Stimulated activated CD8-positive, alpha-beta memory T cell treated with anti-CD3 and anti-CD28 coated beads, Interleukin-15, amount 100 ng/mL, for 1 hour (primary cell): ENCODE measurements at regions not wholly inside any gene's neighbourhood (a gene's known extent, or its start where the extent isn't known, plus 50 kb on each side); places are given as distances from the start of the nearest gene placed in this dataset.

Source experiments
- DNase-seq: peaks from one replicate; pipeline ENCODE4 v3.0.0-alpha.2; 2020; ENCODE audit warnings: low read depth

DNA sequence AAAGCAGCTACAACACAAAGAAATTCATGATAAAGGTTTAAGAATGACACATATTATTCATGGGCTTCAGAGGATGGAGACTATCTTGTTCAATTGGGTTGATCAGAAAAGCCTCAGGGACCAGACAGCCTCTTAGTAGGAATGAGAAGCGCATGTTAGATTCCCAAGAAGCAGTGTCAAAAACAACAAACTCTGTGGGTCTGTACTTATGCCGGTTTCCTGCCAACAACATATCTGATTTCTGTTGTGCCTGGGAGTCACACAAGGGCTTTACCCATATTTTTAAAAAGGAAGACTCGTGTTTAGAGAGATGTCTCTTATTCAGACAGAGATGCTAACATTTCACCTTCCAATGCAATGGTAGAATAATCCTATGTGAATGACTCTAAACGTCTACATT, 2180.6 kb upstream of the CELF4 start:
- DNase-seq: no peak

DNA sequence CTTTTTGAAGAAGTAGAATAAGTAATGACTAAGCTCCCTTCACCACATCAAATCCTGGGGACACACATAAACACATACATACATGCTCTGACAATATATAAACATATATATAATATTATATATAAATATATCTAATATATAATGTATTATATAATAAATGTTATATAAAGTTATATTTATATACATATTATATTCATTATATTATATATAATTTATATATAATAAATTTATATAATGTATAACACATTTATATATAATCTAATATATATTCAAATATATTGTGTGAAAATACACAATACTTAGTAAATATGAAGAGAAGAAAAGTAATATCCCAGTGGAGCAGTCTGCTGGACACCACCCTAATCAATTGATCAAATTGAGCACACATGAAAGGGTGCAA, 2177.9 kb upstream of the CELF4 start:
- DNase-seq: no peak

DNA sequence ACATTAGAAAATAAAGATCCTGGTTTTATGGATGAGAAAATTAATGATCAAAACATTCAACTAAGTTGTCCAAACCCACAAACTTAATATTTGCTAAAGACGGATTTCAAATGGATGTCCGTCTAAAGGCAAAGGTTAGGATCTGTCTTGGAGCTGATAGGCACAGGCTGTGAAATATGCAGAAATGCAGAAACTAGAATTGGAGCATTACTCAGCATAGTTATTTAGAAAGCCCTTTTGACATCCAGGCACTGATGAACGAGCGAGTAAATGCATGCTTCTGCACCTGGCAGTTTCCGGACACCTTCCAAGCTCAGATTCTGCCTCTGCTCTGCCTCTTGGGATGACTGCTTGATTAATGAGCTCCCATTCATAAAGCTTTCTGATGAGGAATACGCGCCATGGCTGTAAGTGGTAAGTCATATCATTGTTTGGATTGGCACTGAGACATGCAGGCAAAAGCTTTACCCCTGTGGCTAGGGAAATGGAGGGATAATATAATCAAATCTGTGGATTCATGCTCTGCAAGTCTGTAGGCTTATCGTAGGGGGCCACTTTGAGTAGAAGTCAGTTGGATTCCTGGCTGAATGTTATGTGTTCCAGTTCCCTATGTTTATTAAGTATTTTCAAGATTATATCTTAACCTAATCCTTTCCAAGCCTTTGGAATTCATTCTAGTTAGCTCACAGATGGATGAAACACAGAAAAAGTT, 2176.3 kb upstream of the CELF4 start:
- no peak for DNase-seq

DNA sequence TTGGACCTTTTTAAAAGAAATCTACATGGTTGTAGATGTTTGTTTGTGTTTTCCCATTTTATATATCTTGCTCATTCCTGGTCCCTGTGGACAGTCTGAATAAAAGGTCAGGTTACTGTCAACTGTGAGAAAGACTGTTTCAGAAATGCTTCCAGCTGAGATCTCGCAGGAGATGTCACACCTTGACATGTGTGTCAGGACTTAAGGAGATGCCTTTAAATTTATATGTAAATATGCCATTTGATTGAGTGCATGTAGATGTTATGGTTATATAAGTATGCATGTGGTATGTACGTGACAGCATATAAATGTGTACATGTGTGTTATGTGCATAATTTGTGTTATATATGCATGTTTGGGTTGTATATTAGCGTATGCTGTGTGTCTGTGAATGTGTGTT, 2172.3 kb upstream of the CELF4 start:
- no peak for DNase-seq

DNA sequence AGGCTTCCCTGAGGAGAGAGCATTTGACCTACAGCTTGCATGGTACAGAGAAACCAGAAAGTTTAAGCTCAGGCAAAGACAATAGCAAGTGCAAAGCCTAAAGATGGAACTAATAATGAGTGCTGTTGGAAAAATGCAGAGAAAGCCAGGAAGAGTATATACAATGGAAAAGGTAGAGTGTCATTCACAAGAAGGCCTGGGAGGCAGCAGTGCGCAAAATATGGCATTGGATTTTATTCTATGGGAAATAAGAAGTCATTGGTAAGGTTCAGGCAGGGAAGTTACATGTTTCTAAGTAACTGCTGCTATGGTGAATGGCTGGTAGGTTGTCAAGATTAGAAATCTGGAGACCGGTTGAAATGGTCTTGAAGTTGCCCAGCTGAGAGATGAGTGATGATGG, 2167.3 kb upstream of the CELF4 start:
- DNase-seq: no peak

DNA sequence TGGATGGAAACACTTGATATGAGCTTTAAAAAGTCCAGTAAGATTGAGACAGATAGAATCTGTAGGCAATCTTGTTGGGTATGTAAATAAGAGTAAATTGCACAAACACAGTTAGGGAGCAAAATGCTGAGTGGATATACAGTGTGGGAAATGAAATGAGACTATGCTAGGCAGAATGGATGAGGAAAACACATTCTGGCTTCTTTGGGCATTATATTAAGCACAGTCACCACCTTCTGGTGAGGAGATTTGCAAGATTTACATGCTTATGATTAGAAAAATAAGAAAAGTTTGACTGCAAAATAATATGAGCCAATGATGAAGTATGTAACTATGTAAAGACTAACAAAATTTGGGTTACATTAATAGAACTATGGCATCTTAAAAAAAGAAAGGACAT, 2165.0 kb upstream of the CELF4 start:
- DNase-seq: no peak

DNA sequence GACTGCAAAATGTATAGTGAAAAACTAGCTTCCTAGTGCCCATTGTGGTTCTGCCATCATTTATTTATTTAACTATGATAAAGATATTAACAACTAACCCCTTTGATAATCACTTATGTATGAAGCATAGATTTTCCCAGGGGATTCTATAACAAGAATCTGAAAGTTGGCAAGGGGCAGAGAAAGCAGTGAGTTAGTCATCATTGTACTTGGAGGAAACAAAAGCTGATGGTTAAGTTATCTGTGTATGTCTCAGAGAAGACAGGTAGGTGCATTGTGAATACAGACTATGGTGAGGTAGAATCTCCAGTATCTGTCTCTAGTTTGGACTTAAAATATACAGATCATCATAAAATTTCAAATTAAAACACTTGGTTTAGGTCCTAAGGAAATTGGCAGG, 2159.1 kb upstream of the CELF4 start:
- no peak for DNase-seq

DNA sequence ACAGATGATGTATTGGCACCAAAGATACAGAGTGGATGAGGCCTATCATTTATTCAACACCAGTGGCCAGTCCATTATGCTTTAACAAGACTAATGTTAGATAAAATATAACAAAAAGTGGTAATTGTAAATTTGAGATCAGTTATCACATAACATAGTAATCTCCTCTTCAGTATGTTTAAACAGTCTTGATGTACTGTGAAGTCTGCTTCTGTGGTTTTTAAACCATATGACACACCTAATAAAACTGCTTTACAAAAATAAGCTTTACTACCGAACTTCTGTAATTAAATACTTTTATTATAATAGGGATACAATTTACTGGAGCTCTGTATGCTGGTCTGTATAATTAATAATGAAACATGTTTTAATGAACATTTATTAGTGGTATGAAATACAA, 2156.1 kb upstream of the CELF4 start:
- DNase-seq: no peak

DNA sequence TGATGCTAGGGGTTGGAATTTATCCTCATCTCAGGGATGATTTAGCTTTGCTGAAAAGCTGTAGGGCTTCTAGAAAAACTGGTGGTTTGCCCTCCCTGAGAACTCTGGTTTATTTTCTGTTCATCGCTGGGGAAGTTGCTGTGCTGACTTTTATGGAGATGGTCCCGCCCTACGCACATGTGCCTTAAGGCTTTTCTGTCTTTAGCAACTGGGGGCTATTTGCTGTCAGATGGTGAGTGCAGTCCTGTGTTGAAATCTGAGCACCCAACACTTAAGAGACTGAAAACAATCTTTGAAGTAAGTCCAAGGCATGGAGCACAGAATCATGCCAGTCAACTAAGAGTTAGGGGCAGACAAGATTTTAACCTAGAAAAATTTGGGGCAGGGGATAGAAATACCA, 2148.4 kb upstream of the CELF4 start:
- no peak for DNase-seq

DNA sequence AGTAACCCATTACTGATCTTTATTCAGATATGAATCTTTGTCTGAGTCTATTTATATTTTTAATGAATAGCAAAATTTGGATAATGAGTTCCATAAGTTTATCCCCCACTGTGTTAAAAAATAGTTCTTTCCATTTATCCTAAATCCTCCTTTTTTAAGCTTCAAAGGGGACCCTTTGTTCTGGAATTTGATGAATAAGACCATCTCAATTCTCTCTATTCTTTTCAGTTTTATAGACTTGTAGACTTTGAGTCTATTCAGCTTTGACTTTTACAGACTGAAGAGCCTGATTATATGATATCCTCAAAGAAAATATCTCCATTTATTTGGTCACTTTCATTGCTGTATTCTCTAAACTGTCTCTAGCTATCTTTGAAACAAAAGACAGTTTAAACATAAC, 2146.1 kb upstream of the CELF4 start:
- DNase-seq: no peak

DNA sequence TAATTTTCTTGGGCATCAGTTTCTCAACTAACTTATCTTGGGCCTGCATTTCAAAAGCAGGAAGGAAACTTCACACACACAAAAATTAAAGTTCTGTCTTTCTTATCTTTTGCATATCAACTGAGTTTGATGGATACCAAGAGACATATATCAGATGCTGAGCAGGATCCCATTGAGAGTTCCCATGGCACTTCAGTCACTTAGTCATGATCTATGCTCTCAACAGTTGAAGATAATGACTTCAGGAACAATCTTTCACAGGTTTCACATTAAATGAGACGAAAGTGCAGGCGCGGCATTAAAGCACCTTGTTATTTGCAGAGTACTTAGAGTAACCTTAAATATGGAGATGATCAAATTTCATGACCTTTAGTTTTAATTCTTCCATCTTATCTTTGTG, 2139.8 kb upstream of the CELF4 start:
- DNase-seq: no peak

DNA sequence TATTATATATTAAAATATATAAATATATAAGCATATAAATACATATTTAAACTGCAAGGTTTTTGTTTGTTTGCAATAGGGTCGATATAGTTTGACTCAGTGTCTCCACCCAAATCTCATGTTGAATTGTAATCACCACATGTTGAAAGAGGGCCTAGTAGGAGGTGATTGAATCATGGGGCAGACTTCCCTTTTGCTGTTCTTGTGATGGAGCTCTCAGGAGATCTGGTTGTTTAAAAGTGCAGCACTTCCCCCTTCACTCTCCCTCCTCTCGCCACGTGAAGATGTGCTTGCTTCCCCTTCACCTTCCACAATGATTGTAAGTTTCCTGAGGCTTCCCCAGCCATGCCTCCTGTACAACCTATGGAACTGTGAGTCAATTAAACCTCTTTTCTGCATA, 2137.3 kb upstream of the CELF4 start:
- DNase-seq: no peak

DNA sequence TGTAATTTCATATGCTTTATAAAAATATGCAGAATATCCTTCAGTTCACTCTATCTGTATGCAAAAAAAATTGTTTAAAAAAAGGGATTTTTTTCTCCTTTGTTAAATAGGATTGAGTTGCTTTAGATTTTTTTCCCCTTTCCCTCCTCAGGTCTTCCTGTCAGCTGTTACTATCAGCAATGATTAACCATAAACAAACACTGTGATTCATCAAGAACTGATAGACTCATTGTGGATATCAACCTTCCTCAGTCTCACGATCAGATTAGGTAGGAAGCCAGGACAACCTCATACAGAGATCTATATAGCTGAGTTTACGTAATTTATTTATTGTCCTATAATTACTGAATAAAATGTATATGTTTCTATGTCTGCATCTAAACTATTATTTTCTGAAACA, 2136.2 kb upstream of the CELF4 start:
- no peak for DNase-seq

DNA sequence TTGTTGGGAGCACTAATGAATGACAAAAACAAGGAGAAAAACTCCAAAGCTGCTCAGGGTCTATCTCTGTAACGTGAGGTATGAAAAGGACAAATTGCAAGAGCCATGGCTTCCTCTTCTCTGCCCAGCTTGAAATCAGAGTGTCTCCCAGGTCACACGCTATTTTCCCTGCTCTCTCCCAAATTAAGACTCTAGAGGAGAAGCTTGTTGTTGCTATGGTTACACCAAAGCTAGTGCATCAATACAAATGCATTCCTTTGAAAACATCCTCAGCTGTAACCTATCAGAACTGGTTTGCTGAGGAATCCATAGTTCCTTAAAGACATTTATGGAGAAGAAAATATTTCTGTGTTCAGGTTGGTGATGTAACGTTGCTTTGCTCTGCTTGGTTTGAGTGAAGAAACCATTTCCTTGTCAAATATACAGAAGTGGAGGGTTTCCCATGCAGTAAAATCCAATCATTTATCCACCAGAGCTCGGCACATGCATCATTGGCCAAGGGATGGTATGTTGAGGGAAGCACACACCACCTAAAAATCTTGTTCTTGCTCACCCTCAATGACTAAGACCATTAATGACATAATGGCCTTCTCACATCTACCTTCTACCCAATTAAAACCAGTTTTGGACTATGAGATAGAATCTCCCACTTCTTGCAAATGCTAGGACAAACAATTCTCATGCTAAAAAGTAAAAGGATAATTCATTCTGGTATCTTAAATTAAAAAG, 2135.6 kb upstream of the CELF4 start:
- DNase-seq: no peak

DNA sequence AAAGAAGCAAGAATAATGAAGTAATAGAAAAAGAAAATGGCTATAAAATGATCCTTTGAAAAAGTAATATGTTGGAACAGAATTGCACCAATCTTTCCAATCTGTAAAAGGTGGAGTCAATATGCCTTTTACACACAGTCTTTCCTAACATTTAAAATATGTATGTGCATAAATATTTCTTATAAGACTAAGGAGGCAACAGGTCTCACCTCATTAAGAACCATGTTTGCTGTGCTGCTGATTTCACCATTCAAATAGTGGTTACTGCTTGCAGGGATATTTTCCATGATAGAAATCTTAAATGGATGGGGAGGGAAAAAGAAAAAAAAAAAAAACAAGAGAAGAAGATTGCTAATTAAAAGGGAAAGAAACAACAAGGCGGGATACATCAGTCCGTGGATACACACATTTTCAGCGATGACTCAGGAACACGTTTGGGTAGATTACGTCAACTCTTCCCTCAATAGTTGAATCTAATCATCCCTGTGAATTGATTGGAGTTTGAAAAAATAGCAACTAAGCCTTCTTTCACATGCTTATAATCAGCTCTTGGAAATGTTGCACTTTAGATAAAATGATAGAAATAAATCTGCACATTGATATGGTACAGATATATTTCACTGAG, 2133.9 kb upstream of the CELF4 start:
- no peak for DNase-seq

DNA sequence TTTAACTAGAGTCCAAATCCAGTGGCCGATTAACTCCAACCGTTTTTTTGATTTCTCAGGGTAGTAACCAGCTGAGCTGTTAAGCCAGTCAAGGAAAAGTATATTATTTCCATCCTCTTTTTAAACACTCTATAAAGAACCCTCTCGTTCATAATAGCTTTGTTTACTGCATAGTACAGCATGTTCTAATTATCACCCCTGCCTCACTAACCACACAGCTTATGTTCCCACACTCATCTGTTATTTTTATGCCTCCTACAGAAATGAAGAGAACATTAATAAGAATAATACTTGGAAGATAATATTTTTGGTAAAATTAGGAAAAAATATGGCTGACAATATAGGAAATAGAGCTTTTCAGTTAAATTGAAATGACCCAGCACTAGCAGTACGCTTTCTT, 2132.8 kb upstream of the CELF4 start:
- DNase-seq: no peak

DNA sequence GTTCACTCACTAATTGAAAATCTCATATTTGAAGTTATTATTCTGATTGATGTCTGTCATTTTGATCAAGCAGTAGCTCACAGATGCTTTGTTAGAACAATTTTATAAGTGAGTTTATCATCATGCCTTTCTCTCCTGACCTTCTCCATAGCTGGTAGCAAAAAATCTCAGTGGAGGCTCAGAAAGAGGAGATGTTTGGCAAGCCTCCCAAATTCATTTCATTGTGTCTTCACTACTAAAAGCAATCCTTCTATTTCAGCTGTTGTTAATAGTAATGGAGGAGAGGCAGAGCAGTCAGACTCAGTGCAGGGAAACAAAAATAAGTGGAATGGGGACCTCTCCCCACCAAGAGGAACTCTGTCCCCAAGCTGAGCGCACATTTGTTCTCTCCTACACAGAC, 2127.8 kb upstream of the CELF4 start:
- no peak for DNase-seq

DNA sequence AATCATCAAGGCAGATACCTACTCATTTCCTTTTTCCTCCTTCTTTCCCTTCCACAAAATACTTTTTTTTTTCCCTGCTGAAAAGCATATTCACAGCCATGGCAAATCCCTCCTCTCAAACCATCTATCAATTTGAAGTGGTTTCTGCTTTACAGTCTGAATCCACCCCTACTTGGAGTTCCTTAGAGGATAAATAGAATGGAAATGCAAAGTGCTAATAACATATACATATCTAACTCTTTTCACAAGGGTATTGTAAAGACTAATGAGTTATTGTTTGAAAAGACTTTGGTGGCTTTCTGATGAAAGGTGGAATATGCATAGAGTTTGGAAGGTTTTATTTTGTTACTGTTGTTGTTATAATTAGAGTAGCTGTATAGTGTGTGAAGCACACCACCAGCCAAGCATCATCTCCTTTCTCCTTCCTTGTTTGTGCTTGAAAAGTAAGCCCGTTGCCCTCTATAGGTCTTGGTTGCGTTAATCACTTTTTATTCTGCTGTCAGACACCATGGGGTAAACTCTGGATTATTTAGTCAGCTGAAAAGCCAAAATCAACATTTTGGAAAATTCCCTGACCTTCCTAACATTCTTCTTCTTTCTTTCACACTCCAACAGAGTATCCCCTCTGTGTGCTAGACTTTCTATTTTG, 2126.9 kb upstream of the CELF4 start:
- DNase-seq: no peak

DNA sequence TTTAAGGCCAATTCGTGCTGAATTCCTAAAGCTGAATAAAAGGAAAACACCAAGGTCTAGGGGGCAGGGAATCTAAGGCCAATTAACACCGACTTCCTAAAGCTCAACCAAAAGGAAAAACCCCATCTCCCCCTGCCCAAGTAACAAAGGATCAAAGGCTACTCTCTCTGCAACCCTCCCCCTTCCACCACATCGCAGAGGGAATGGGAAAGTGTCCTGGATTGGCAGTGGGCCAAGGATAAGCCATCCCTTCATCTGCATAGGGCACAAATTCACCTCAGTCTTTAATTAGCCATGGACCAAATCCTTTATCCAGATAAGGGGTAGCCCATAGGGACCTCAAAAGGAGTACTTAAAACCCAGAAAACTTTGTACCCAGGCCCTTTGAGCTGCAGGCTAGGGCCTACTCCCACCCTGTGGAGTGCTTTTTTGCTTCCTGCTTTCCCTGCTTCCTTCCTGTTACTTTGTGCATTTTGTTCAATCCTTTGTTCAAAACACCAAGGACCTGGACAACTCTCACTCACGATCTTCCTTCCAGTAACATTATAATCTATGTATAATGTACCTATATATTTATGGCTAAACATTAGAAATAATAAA, 2119.8 kb upstream of the CELF4 start:
- no peak for DNase-seq

DNA sequence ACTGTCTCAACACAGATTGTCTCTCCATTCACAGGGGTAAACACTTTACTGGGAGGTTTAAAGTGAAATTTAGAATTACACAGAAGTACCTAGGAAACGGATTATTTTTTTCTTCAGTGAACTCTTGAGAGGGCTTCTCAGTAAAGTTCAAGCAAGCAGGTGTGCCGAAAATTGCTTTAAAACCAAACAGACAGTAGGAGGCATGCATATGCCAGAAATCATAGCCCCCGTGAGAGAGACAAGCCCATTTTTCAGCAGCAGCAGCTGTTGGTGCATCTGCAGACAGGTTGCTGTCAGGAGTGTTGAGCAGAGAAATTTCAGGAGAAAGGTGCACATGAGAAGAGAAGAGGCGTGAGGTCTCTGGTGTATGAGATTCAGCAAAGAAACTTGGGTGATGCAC, 2115.5 kb upstream of the CELF4 start:
- DNase-seq: no peak

DNA sequence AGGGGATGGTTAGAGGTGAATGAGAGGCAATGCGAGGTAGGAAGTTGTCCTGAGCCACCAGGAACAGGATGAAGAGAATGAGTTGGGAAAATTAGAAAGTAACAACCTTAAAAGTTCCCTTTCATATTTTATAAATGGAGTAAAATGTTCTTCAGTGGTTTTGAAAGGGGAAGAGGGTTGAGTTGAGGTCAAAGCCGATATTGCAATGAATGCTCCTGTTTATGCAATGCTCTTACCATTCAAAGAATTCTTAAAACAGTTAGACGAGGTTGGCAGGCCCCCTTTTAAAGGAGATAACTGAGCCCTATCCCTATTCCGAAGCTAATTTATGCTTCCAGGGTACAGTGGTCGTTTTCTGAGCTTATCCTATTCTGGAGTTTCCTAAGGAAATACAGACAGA, 2110.3 kb upstream of the CELF4 start:
- no peak for DNase-seq

DNA sequence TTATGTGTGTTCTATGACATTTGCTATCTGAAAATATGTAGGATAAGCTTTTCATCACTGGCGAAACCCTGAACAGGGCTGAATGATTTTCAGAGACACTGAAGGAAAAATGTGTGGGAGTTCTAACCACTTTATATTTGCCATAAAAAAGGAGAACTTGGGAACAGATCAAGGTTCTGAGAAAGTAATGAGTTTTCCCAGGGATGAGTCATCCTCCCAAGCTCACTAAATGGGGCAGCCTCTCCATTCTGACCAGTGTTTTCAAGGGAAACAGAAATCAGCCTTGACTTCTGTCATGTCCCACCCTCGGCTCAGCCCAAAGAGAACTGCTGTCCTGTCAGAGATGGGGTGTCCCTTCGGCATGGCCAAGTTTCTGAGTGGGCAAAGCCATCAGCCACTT, 2109.8 kb upstream of the CELF4 start:
- no peak for DNase-seq

DNA sequence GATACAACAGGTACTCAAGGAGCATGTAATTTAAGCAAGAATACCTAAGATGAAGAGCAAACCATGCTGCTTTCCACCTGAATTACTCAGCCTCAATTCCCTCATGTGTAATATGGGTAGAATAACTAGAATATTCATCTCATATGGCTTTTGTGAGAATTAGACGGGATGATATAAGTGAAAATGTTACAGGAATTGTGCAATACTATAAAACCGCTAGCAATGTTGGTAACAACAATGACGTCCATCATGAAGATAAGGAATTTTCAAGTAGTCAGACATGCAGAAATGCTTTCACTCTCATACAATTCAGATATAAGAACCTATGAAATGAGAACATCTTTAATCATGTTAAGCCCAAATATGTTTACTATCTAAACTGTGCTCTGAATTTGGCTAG, 2106.6 kb upstream of the CELF4 start:
- DNase-seq: no peak
